Mammary epithelial cell (primary cell): ENCODE measurements at regions not wholly inside any gene's neighbourhood (a gene's known extent, or its start where the extent isn't known, plus 50 kb on each side); places are given as distances from the start of the nearest gene placed in this dataset.

ENCODE experiments used
- CTCF ChIP-seq, 2 donors: IDR thresholded peaks in 1 of 2; conservative IDR thresholded peaks in 1 of 2; 2 replicates each; pipeline ENCODE4 v1.5.1; 2011 to 2012; ENCODE audit warnings: inconsistent platforms in 2 of 2, low read length in 2 of 2, mild to moderate bottlenecking in 2 of 2, control low read depth in 1 of 2, low read depth in 1 of 2; ENCODE audit not compliant: insufficient read depth in 1 of 2; ENCODE audit errors: extremely low read depth in 1 of 2
- EZH2 ChIP-seq: IDR thresholded peaks from 2 replicates; pipeline ENCODE4 v1.6.1; 2012; ENCODE audit warnings: low read length, inconsistent platforms, borderline replicate concordance

GRCh38 chr15:79582650-79583049 lies 150.5 kb downstream of the MINAR1 start:
- no peak for TF ChIP-seq CTCF (conservative IDR thresholded peaks at IDR 0.05 in 1 of 2, IDR thresholded peaks at IDR 0.05 in 1 of 2; ENCODE audit: extremely low read depth in 1 of 2, insufficient read depth in 1 of 2, low read depth in 1 of 2, low read length in 2 of 2)
- TF ChIP-seq EZH2 = no peak
